ENCODE measurements at regions not wholly inside any gene's neighbourhood (a gene's known extent, or its start where the extent isn't known, plus 50 kb on each side); places are given as distances from the start of the nearest gene placed in this dataset.

GRCh38 chr21:27058673-27059605 lies 92.1 kb upstream of the ADAMTS5 start:
- TF ChIP-seq CTCF (conservative IDR thresholded peaks at IDR 0.05; ENCODE audit: low read depth, low read length), result no peak
- TF ChIP-seq EZH2 (IDR thresholded peaks at IDR 0.05; ENCODE audit: borderline replicate concordance, low read depth, low read length, poor library complexity, severe bottlenecking), result no peak

Data from A673 (cell line).